Smooth muscle cell (in vitro differentiated cells): ENCODE measurements at regions not wholly inside any gene's neighbourhood (a gene's known extent, or its start where the extent isn't known, plus 50 kb on each side); places are given as distances from the start of the nearest gene placed in this dataset.

Source experiments
- DNase-seq: peaks from one replicate; lab custom pipeline; 2025; ENCODE audit not compliant: unreplicated experiment; lab: John Stamatoyannopoulos, UW
- H2AFZ ChIP-seq: fragments of 200-600 bp; sonication (generic); 2 replicates; pipeline ENCODE4 v1.6.0; 2016; ENCODE audit warnings: antibody characterized with exemption, low read depth, mild to moderate bottlenecking
- H3F3A ChIP-seq: fragments of 200-600 bp; sonication (generic); 2 replicates; pipeline ENCODE4 v1.6.0; 2017; ENCODE audit warnings: antibody characterized with exemption, low read depth
- H3K27ac ChIP-seq: fragments of 200-600 bp; sonication (generic); 2 replicates; pipeline ENCODE4 v1.5.1; 2016; ENCODE audit warnings: low read depth, mild to moderate bottlenecking
- H3K27me3 ChIP-seq: fragments of 200-600 bp; sonication (generic); 2 replicates; pipeline ENCODE4 v1.6.1; 2016; ENCODE audit warnings: low read depth, mild to moderate bottlenecking
- H3K36me3 ChIP-seq: fragments of 200-600 bp; sonication (generic); 2 replicates; pipeline ENCODE4 v1.5.1; 2016; ENCODE audit warnings: low read depth
- H3K4me1 ChIP-seq: fragments of 200-600 bp; sonication (generic); 2 replicates; pipeline ENCODE4 v1.5.1; 2016; ENCODE audit warnings: low read depth
- H3K4me2 ChIP-seq: fragments of 200-600 bp; sonication (generic); 2 replicates; pipeline ENCODE4 v1.6.0; 2016; ENCODE audit warnings: mild to moderate bottlenecking
- H3K4me3 ChIP-seq: fragments of 200-600 bp; sonication (generic); 2 replicates; pipeline ENCODE4 v1.5.1; 2016; ENCODE audit warnings: mild to moderate bottlenecking
- H3K79me2 ChIP-seq: fragments of 200-600 bp; sonication (generic); 2 replicates; pipeline ENCODE4 v1.6.0; 2016; ENCODE audit warnings: low read depth, mild to moderate bottlenecking
- H3K9ac ChIP-seq: fragments of 200-600 bp; sonication (generic); 2 replicates; pipeline ENCODE4 v1.6.0; 2016; ENCODE audit warnings: low read depth
- H3K9me3 ChIP-seq: fragments of 200-600 bp; sonication (generic); replicated peaks from 2 replicates; pipeline ENCODE4 v1.5.1; 2016; ENCODE audit warnings: low read depth
- H4K20me1 ChIP-seq: fragments of 200-600 bp; sonication (generic); 2 replicates; pipeline ENCODE4 v1.6.0; 2016; ENCODE audit warnings: low read depth
- WGBS: methylation state at CpG from one replicate; pipeline ENCODE4 v1.1.7; 2016; ENCODE audit warnings: low lambda C conversion rate; 5-methylcytosine and 5-hydroxymethylcytosine counted together
- TF ChIP-seq, protein P1 (sequence below): fragments of 200-600 bp; sonication (generic); IDR thresholded peaks from 2 replicates; pipeline ENCODE4 v1.5.1; 2017; ENCODE audit warnings: borderline replicate concordance, mild to moderate bottlenecking, antibody characterized with exemption; ENCODE audit not compliant: insufficient read depth, poor library complexity, severe bottlenecking

DNA sequence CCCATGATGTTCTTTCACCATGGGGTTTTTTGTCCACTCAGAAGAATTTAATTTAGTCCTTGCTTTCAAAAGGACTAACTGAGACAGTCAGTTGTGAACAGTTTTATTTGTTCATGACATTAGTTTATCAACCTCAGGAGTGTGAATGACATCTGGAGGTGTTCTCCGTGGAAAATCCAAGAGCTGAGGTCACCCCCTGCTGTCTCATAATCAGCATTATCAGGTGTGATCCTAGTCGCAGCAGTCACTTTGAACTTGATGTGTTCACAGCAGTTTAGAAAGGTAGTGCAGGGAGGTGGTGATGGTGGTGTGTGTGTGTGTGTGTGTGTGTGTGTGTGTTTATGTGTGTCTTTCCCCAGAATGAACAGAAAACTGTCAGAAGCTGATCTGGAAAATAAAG, 1760.8 kb upstream of the PCDH10 start:
- WGBS: 68% methylated on average over 2 of the region's 2 CpGs
- TF ChIP-seq, protein P1, sequence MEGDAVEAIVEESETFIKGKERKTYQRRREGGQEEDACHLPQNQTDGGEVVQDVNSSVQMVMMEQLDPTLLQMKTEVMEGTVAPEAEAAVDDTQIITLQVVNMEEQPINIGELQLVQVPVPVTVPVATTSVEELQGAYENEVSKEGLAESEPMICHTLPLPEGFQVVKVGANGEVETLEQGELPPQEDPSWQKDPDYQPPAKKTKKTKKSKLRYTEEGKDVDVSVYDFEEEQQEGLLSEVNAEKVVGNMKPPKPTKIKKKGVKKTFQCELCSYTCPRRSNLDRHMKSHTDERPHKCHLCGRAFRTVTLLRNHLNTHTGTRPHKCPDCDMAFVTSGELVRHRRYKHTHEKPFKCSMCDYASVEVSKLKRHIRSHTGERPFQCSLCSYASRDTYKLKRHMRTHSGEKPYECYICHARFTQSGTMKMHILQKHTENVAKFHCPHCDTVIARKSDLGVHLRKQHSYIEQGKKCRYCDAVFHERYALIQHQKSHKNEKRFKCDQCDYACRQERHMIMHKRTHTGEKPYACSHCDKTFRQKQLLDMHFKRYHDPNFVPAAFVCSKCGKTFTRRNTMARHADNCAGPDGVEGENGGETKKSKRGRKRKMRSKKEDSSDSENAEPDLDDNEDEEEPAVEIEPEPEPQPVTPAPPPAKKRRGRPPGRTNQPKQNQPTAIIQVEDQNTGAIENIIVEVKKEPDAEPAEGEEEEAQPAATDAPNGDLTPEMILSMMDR: no peak
- H3K27ac ChIP-seq: no peak overlapping the region
- no peaks in the 10 kb centered on the region for H3K4me1 ChIP-seq
- H3K27me3 ChIP-seq: no peaks in the 10 kb centered on the region
- H4K20me1 ChIP-seq: no peaks in the 10 kb centered on the region
- no peaks in the 10 kb centered on the region for H3K36me3 ChIP-seq
- H3K4me3 ChIP-seq: no peak overlapping the region
- no peaks in the 10 kb centered on the region for H3F3A ChIP-seq
- no peak overlapping the region for H2AFZ ChIP-seq
- DNase-seq: no peak
- H3K79me2 ChIP-seq: no peaks in the 10 kb centered on the region
- no peak overlapping the region for H3K9ac ChIP-seq
- no peaks in the 10 kb centered on the region for H3K9me3 ChIP-seq
- no peak overlapping the region for H3K4me2 ChIP-seq

DNA sequence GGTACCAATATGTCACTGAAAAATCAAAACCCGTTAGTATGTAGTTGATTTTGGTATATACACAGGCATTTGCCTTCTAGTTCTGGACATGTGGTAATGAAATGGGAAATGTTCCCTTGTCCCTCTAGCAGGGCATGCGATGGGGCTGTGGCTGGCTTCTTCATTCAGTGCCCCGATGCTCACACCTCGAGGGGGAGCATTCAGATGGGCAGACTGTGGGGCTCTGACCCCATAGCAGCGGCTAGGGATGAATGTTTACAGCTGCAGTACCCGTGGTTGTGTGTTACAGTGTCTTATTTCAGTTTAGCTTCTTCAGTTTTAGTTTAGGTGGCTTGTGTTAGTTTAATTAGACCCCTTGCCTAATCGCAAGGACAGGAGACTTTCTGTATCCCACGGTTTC, 1741.0 kb upstream of the PCDH10 start:
- H3K4me2 ChIP-seq: no peak overlapping the region
- no peaks in the 10 kb centered on the region for H3K9me3 ChIP-seq
- no peak for DNase-seq
- H3K36me3 ChIP-seq: no peaks in the 10 kb centered on the region
- no peak overlapping the region for H3K9ac ChIP-seq
- no peak overlapping the region for H2AFZ ChIP-seq
- H3K4me1 ChIP-seq: no peaks in the 10 kb centered on the region
- H3K79me2 ChIP-seq: no peaks in the 10 kb centered on the region
- no peaks in the 10 kb centered on the region for H4K20me1 ChIP-seq
- H3K4me3 ChIP-seq: no peak overlapping the region
- 87% methylated on average over 8 of the region's 8 CpGs for WGBS
- H3K27ac ChIP-seq: no peak overlapping the region
- no peaks in the 10 kb centered on the region for H3F3A ChIP-seq
- H3K27me3 ChIP-seq: no peaks in the 10 kb centered on the region
- TF ChIP-seq, protein P1: no peak

DNA sequence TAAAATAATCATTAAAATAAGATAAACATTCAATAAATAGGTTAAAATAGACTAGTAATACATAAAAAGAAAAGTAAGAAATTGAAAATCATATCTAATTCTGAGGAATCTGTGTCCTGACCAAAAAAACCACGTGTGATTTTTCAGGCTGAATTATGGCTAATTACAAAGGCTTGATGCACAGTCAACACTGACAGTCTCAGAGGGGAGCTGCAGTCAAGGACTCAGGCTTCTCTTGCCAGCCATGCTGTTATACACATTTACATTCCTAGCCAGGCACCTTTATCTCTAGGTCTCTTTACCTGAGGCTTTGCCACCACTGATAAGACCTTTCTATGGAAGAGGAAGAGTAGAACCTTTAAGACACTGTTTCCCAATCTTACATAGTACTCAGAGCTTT, 1737.7 kb upstream of the PCDH10 start:
- 73% methylated on average over 1 of the region's 1 CpG for WGBS

DNA sequence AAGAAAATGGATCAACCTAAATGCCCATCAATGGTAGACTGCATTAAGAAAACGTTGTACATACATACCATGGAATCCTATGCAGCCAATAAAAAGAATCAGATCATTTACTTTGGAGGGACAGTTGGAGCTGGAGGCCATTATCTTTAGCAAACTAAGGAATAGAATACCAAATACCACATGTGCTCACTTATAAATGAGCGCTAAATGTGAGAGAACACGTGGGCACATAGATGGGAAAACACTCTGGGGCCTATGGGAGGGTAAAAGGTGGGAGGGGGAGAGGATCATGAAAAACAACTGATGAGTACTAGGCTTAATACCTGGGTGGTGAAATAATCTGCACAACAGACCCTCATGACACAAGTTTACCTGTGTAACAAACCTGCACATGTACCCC, 1729.9 kb upstream of the PCDH10 start:
- H3K27me3 ChIP-seq: no peaks in the 10 kb centered on the region
- TF ChIP-seq, protein P1: no peak
- H3K27ac ChIP-seq: no peak overlapping the region
- no peaks in the 10 kb centered on the region for H3F3A ChIP-seq
- no peaks in the 10 kb centered on the region for H3K36me3 ChIP-seq
- H2AFZ ChIP-seq: no peak overlapping the region
- 89% methylated on average over 3 of the region's 3 CpGs for WGBS
- no peaks in the 10 kb centered on the region for H3K79me2 ChIP-seq
- no peak overlapping the region for H3K4me2 ChIP-seq
- H4K20me1 ChIP-seq: no peaks in the 10 kb centered on the region
- no peak overlapping the region for H3K4me3 ChIP-seq
- no peak overlapping the region for H3K9ac ChIP-seq
- no peaks in the 10 kb centered on the region for H3K4me1 ChIP-seq
- H3K9me3 ChIP-seq: no peaks in the 10 kb centered on the region
- DNase-seq: no peak

More for the DNA sequence above, 1737.7 kb upstream of the PCDH10 start:
- Histone ChIP-seq H3K79me2 (no peaks in the 10 kb centered on the region), H3K4me2 (no peak overlapping the region), H3K4me1 (no peaks in the 10 kb centered on the region), H3K4me3 (no peak overlapping the region), H3F3A (no peaks in the 10 kb centered on the region), H3K9ac (no peak overlapping the region), H3K9me3 (no peaks in the 10 kb centered on the region), H3K36me3 (no peaks in the 10 kb centered on the region), H2AFZ (no peak overlapping the region), H3K27me3 (no peaks in the 10 kb centered on the region), H3K27ac (no peak overlapping the region), H4K20me1 (no peaks in the 10 kb centered on the region)
- no peak for DNase-seq
- TF ChIP-seq, protein P1: no peak
